ENCODE measurements at regions not wholly inside any gene's neighbourhood (a gene's known extent, or its start where the extent isn't known, plus 50 kb on each side); places are given as distances from the start of the nearest gene placed in this dataset.

- TF ChIP-seq EZH2 (IDR thresholded peaks at IDR 0.05; ENCODE audit: borderline replicate concordance, insufficient read depth, low read depth, low read length, poor library complexity, severe bottlenecking) = no peak
- TF ChIP-seq, protein P1, sequence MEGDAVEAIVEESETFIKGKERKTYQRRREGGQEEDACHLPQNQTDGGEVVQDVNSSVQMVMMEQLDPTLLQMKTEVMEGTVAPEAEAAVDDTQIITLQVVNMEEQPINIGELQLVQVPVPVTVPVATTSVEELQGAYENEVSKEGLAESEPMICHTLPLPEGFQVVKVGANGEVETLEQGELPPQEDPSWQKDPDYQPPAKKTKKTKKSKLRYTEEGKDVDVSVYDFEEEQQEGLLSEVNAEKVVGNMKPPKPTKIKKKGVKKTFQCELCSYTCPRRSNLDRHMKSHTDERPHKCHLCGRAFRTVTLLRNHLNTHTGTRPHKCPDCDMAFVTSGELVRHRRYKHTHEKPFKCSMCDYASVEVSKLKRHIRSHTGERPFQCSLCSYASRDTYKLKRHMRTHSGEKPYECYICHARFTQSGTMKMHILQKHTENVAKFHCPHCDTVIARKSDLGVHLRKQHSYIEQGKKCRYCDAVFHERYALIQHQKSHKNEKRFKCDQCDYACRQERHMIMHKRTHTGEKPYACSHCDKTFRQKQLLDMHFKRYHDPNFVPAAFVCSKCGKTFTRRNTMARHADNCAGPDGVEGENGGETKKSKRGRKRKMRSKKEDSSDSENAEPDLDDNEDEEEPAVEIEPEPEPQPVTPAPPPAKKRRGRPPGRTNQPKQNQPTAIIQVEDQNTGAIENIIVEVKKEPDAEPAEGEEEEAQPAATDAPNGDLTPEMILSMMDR (IDR thresholded peaks at IDR 0.05) = no peak
Measured at GRCh38 chr15:26287381-26287780, 424.3 kb upstream of the ATP10A start.
